HG02885 (cell line): ENCODE measurements at regions not wholly inside any gene's neighbourhood (a gene's known extent, or its start where the extent isn't known, plus 50 kb on each side); places are given as distances from the start of the nearest gene placed in this dataset.

Experiments used
- ATAC-seq: cut with Tn5 transposase; IDR thresholded peaks from one replicate; pipeline ENCODE4 v1.9.1; 2021; ENCODE audit warnings: mild to moderate bottlenecking; ENCODE audit not compliant: unreplicated experiment, poor library complexity

DNA sequence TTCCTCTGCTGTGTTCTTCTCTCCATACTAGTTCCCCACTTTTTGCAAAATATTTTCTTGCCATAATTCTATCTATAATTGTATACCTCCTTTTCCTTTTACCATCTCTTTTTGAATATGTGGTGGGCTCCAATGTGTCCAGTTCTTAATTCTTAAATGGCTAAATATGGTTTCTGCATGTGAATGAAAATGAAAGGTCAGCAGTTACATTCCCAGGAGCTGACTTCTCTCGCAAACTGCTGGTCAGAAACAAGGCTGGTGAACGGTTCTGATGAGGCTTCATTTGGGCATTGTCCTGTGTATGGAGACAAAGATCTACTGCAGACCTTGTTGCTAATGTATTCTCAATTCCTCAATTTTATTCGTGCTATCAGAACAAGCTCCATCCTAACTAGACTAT is 309.2 kb downstream of the SNX13 start:
- ATAC-seq, result no peak

DNA sequence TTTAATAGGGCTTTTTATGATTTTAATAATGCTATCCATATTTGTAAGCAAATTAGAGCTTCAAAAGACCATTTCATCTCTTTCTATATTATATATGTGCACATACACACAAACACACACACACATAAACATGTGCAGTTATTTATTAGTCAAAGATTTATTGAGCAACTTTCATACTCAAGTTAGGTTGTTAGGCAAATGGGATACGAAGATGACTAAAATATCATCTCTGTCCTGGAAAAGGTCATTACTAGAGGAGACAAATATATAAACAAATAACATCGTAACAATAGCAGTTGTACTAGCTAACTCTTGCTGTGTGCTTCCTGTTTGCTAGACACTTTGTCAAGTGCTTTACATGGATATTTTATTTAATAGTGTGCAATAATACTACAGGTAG is 307.9 kb downstream of the SNX13 start:
- no peak for ATAC-seq

DNA sequence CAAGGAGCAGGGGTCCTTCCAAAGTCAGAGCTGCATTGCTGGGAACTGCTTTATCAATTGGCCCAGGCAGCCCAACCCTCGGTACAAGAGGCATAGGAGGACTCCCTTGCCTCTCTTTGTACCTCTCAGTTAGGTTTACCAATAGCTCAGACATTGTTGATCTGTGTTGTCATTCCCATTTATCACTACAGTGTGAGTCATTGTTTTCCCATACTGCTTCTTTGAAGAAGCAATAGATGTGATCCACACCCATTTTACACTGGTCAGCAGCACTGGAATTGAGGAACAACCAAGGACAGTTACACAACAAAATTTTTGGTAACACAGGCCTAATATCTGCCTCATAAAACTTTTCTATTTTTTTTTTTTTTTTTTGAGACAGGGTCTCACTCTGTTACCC is 307.2 kb downstream of the SNX13 start:
- no peak for ATAC-seq

DNA sequence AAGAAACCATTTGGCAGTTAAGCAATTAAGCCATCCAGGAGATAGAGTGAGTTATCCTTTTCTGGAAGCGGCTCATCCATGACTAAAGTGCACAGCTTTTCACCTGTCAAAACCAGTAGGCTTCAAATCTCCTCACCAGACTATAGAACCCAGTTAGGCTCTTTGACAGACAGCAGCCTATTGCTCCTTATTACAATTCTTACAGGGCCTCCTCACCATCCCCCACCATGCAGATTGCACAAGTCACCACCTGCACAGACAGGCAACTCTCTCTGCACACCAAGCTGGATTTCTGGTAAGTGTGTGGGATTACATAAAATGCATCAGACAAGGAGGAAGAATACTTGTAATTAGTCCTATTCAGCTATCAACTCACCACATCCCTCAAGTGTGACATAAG is 301.6 kb downstream of the SNX13 start:
- no peak for ATAC-seq

DNA sequence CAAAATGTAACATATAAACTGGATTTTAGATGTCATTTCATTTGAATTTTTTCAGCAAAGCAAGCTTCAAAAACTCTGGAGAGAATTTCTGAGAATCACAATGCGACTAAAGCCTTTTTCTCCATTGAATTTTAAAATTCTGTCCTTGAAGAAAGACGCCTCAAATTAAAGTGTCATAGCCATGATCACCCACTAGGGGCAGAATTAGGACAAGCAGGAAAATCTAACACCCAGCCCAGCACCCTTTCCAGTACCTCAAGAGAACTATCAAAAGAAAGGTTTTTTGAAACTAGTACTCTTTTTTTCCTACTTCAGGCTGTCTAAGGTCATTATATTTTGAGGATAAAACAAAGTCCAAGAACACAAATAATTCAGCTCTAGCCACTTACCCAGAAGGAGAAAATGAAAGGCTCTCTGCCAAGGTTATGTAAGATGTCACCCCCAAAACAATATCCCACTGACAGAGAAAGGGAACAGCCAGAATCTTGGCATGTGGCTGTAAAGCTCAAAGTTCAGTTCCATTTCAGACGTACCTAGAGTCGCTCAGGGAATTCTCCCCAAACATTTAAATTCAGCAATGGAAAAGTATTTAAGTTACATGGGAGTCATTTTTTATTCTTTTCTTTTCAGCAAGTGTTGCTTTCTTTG is 299.4 kb downstream of the SNX13 start:
- ATAC-seq, result peak; percentile 80

DNA sequence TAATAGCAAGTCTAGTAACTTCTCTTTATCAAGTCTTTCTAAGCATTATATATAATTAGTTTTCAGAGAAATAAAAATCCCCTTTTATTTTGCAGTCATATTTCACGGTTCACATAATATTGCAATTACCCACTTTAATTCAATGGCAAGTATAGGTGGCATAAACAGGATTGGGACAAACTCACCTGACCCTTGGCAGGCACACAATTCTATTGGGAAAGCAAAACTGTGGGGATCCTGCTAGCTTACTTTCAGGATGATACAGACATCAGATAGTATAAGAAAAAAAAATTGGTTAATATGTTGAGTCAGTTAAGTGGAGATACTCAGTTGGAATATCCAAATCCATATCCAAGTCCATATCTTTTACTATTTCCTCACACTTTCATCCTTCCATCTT is 294.8 kb downstream of the SNX13 start:
- no peak for ATAC-seq

DNA sequence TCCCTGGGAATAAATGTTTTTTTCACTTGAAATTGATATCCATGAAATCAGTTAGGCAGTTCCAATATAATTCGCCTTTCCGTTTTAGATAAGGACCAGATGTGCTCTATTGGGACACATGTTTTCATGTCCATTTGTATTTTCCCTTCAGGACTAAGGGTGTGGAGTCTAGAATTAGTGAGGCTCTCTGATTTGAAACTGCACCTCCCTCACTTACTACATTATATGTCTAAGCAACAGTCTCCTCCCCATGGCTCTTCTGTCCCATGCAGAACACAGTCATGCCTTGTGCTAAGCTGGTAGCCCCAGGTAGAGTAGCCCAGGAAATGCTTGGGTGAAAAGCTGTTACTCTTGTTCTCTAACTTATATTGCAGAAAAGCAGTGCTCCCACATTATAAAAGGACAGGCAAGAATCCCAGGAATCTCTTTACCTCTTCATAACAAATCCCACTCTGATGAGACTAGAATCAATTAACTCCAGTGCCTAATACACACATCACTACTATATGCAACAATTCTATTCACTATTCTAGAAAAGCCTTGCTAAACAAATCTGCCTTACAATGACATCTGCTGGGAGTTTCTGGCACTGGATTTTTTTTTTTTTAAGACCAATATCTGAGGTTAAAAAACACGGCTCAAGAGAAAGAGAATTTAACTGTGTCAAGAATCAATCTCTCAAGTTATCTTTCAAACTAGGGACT is 293.9 kb downstream of the SNX13 start:
- ATAC-seq, result no peak

DNA sequence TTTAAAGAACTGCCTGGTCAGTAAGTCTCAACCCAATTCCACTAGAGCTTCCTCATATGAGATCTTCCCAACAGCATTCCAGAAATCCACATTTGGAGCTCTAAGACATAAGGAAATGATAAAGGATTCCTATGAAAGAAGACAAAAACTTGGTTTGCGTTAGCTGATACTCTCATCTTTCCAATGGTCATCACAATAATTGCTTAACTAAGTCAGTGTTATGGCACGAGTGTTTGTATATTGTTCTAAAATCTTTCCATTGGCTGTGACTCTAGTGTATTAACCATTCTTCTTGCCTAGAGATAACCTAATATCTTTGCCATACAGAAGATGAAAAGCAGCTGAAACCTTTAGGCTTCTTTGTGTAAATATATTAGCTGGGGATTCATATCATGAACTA is 289.0 kb downstream of the SNX13 start:
- no peak for ATAC-seq

DNA sequence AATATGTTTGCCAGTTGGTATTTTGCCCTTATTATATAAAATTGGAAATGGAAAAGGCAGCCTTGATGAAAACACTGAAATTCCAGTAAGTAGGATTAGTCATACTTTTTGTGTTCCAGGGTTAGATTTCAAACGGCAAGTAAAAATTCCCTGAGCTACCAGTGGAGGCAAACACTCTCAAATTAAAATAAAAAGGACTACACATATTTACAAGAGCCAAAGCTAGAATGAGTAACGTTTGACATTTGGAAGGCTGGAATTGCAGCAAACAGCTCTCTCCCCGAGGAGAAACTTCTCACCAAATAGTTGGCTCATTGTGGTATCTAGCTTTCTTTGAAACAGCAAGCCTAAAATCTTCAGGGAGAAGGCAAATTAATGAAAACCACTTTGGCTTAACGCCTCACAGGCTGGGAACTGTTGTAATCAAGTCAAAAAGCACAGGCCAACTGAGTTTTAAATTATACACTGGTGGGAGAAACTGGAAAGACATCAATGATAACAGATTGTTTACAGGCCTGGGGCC is 288.4 kb downstream of the SNX13 start:
- no peak for ATAC-seq

DNA sequence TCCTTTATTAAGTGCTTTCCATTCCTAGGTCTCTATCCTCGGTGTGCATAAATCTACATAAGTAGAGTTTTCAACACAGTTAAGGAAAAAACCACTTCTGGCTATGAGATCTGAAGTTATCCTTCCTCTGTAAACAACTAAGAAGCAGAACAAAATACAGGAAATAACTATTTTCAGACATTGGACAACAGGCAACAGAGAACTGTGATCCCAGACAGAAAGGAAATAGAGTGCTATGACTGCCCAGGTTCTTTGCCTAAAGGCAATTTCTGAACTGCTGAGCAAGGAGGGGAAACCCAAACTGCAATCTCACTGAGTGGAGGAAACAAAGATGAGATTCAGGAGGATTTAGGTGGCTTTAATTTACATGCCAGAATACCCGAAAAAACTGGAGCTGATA is 285.4 kb downstream of the SNX13 start:
- ATAC-seq, result no peak

DNA sequence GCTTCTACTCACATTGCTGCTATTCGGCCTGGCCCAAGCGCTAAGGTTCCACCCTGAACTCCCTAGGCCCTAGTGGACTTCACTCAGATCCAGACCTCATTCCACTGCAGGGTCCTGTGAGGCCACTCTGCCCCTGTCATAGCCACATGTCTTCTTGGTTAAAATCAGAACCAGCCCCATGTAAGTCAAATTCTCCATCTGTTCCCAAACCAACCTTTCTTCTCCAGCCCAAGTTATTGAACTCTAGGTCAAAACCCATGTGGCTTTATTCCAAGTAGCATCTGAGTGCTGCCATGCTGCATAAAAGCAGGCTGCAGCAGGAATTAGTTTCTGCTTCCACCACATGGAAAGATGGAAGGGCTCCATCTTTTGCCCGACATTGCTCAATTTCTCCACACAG is 281.2 kb downstream of the SNX13 start:
- no peak for ATAC-seq

DNA sequence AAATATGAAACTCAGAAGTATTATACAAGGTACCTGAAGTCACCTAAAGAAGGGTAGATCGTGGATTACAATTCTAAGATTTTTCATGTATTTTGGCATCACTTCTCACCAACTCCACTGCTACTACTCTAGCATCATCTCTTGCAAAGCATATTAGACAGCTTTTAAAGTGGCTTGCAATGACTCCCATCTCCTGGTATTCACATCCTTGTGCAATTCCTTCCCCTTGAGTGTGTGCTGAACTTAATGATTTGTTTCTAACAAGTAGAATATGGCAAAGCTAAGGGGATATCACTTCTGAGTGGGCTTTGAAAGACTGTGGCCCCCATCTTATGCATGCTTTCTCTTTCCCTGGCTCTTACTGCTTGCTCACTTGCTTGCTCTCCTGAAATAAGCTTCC is 280.2 kb downstream of the SNX13 start:
- ATAC-seq, result no peak

DNA sequence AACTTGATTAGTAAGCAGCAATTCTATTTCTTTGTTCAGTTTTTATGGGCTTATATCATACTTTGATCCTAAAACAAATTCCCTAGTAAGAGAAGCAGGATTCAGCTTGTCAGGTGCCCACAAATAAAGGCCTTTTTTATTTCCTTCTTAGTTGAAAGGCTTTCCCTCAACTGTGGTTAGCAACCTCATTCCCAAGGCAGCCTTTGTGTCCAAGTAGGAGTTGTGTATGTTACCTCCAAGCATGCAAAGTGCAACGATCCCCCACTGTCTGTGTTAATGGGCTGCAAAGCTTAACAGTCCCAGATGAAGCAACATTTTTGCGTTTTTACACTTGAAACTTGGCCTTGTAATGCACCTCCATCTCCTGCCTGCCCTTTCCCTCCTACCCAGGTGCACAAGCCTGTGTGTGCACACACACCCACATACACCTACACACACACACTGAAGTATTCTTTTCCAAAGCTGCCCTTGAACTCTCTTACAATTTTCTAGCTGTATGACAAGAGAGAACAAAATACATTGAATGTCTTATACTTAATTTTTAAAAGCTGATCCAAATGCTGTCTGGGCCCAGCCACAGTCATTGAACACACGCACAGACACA is 278.2 kb downstream of the SNX13 start:
- no peak for ATAC-seq

DNA sequence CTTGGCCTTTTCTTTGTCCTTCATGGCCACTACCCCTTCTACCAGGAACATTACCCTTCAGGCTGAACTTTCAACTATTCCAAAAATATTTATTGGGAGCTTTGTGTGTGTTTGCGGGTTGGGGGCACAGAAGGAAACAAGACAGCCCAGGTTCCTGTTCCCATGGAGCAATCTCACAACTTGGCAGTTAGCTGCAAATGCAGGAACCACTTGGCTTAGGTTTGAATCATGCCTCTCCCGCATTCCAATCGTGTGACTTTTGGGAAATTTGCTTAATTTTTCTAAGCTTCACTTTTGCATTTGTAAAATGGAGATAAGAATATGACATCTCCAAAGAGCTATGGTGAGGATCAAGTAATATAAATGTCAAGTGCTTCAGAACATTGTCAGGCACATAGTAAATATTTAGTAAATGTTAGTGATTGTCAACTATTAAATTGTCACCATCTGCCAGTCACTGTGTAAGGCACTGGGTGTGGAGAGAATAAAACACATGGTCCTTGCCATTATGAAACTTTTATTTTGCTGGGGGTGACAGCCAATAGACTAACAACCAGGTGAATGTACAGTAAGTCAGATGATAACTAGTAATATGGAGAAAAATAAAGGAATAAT is 277.1 kb downstream of the SNX13 start:
- ATAC-seq, result no peak

DNA sequence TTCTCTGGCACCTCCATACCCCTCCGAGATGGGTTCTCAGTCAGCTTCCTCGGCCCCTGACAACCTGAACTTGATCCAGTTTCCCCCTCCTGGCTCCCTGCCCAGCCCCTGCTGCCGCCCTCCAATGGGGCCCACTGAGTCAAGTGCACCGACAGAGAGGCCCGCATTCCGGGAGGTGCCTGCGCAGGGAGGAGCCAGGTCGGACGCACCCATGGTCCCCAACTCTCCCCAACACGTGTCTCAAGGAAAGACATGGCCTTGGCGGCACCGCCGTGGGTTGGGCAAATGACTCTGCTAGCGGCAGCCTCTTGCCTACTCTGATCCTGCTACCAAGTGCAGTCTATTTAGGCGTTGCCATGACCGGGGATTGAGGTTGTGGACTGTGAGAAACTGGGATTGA is 275.3 kb downstream of the SNX13 start:
- no peak for ATAC-seq

DNA sequence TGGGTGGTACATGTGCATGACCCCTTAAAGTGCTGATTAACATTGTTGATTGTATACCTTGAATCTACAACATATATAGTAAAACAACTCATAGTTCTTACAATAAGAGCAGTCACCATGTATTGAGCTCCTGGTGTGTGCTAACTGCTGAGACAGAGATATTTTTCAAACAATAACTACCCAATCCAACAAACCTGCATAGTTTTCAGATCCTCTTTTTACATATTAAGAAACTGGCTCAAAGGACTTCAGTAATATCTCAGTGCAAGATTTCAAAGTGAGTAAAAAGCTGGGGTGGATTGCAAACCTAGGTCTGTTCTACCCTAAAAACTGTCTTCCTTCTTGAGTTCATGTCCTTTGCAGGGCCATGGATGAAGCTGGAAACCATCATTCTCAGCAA is 272.2 kb downstream of the SNX13 start:
- ATAC-seq, result peak; percentile 76

DNA sequence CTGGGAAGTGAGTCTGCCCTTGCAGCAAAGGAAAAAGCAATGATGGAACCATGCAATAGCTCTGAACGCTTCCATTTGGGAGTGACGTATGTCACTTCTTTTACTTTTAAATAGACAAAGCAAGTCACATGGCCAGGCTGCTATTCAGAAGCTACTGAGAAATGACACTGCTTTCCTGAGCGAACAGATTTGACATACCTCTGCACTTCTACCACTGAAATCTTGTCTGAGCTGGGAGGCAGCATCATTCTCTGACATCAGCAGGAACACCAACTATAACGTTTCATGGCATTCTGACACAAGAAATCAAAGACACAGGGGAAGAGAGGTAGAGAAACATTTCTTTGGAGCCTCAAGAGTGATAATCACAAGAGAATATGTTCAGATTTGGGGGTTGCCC is 271.1 kb downstream of the SNX13 start:
- ATAC-seq, result no peak

DNA sequence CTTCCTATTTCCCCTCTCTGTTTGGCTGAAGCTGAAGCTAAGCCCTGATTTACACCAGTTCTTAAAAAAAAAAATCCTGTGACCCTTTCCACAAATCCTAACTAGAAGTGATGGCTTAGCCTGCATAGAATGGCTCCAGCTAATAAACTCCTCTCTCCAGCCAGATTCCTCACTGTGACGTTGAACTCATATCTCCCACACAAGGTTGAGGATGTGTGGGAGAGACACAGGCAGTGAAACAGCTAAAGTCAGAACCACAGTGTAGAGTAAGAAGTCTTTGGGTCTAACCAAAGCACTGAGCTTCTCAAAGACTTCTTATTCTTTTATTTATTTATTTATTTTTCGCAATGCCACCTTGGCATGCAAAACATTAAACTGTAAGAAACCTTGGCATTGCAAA is 268.3 kb downstream of the SNX13 start:
- ATAC-seq, result no peak

DNA sequence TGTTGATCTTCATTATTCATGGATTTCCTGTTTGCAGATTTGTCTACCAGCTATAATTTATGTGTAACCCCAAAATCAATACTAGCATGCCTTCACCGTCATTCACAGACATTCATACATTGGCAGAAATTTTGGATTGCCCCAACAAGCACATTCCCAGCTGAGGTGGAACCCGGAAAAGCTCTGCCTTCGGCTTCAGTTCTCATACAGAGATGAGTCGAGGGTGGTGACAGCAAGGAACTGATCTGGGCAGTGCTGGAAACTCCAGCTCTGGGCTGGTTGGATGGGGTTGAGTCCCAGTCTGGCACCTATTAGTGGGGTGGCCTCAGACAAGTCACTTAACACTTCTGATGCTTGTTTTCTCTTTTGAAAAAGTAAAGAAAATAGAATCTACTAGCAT is 267.5 kb downstream of the SNX13 start:
- ATAC-seq, result no peak

DNA sequence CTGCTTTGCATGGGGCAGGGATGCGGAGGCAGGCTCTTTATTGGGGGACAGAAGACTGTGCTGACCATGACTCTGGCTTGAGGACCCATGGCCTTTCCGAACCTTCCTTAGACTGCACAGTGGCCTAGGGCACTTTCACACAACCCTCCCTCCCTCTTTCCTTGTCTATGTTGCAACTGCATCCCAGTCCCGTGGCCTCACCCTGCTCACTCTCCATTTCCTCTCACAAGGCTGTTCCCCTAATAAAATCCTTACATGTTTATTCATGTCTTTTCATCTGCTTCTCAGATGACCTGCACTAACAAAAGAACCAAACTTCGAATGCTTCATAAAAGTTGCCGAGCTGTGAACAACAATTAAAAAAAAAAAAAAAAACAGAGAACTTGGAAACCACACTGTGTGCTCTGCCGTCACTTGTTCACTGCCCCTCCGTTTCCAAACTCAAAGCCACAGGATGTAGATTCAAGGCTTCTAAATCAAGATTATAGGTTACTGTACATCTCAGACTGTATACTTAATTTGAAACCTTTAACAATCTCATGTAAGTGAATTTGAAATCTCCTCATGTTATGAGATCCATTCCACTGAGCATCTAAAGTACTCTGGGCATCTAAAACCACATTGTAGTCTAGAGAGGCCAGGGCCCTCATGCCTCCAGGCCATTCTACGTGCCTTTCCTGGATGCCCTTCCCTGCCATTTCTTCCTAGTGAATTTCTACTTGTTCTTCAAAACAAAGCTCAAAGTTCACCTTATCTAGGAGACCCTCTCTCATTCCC is 265.9 kb downstream of the SNX13 start:
- ATAC-seq, result no peak
